HG02885 (cell line): ENCODE measurements at regions not wholly inside any gene's neighbourhood (a gene's known extent, or its start where the extent isn't known, plus 50 kb on each side); places are given as distances from the start of the nearest gene placed in this dataset.

ENCODE experiments used
- ATAC-seq: cut with Tn5 transposase; IDR thresholded peaks from one replicate; pipeline ENCODE4 v1.9.1; 2021; ENCODE audit warnings: mild to moderate bottlenecking; ENCODE audit not compliant: unreplicated experiment, poor library complexity

DNA sequence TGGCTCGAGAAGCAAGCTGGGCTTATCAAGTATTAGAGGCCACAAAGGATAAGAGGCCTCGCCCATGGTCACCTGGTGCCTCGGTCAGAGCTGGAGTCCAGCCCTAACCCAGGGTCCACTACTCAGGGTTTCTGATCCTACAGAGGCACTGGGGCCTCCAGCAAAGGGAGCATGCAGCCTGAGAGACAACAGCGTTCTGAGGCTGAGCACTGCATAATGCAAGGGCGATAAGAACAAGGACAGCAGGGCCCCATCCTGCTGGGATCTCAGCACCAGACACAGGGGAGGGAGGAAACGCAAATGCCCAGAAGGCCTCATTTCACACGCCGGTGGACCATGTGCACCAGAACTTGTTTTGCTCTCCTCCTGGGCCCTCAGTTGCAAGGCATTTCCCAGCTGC, 63.0 kb downstream of the C5orf15 start:
- ATAC-seq, result no peak

DNA sequence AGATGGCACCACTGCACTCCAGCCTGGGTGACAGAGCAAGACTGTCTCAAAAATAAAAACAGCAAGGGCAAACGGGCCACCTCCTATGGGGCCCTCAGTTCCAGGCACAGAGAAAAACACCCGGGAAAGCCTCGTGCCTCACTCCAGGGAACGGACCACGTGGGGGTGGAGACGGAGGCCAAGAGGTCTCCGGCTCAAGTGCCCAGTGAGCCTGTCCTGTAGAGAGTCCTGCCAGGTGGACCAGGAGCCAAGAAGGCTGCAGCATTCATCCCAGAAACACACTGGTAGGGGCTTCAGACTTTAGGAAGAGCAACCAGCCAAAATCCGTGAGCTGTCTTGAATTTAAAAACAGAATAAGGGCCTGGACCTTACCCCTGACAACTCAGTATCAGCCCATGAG, 63.8 kb downstream of the C5orf15 start:
- ATAC-seq, result no peak

DNA sequence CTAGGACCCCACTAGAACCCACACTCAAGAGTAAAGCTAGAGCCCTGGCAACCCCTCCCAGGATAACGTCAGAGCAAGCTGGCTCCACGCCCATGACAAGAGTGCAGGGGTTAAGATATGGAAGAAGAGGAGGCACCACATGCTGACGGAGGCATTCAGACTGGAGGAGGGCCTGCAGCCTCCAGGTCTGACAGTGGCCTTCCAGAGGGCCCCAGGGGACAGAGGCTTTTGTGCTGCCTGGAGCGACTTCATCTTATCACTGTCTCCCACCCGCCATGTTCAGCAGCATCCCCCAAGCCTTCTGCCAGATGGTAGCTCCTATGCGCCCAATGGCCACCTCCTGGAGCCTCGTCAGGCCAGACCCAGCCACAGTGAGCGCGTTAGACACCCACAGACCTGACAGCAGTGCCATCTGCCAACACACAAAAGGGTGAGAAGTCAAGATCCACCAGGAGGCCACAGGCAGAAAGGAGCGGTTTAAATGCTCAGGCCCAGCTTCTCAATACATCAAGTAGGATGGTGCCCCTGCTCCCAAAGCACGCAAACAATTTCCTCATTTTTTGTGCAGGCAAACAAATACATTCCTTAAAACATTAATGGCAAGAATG, 65.8 kb downstream of the C5orf15 start:
- no peak for ATAC-seq

DNA sequence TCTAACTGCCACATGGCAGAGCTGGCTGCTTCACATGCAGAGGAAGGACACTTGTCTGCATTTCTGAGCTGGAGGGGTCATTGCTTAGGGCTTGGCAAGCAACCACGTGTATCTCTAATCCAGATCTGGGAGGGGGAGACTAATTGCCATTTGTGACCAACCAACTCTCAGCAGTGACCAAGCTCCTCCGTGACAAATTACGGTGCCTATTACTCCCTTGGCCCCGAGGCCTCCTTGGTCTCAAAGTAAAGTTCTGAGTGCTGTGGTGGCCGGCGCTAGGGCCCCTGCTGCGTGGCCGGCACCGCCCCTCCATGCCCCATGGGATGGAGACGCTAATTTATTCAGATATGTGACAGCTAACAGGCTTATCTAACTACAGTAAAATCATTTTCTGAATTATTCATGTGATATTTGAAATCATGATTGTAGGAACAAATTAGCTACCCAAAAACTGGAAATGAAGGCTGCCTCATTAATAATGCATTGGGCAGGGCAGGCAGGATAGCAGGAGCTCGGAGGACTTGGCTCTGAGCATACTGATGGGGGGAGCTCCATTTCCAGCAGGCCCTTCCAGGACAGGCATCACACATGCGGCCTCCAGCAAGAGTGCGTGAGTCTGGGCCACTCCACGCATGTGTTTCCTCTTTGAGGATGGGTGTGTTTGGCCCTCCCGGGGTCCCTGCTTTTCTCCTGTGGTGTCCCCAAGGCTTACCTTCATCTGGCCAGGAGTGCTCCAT, 67.7 kb downstream of the C5orf15 start:
- no peak for ATAC-seq

DNA sequence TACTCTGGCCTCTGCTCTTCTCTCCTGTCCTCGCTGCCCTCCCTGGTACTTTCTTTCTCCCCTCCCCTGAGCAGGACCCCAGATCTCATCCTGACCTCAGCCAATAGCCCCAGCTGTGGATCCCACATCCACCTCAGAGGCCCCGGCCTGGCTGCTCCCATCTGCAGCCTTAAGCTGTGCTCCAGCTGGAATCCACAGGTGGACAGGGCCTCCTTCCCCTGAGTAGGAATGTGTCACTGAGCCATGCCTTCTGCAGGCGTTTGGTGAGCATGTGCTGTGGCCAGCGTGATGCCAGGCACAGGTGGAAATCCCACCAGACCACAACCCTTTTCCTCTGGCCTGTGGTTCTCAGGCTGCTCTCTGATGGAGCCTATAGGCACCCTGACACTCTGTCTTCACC, 68.9 kb downstream of the C5orf15 start:
- ATAC-seq, result no peak

DNA sequence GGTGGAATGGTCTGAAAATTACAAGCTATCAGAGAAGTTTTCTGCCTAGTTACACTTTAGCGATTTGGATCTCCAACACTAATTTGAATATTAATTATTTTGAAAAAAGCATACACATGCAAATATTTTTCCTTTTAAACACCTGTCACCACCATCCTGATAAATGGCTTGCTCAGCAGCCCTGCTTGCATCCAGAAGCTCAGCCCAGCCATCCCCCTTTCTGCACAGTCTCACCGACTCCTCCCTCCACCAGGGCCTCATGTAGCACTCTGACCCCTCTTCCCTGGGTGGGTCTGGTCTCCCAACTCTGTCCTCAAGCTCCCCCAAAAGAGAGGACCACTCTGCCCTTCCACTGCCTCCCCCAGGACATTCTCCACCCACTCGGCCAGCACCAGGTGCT, 70.0 kb downstream of the C5orf15 start:
- ATAC-seq, result no peak

DNA sequence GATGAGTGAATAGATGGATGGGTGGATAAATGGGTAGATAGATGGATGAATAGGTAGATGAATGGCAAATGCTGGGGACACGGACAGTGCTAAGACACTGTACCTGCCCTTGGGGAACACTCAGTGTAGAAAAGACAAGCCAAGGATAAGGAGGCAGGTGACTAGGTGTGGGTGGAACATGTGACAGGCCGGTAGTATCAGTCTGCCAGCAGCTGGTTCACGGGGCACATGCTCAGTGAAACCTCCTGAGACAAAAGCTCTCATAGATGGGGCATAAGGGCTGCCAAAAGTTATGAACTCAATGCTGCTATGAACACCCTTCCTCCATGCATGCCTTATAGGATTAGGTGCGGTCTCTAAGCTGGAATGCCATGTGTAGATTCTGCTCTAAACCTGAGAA, 71.0 kb downstream of the C5orf15 start:
- ATAC-seq, result no peak

DNA sequence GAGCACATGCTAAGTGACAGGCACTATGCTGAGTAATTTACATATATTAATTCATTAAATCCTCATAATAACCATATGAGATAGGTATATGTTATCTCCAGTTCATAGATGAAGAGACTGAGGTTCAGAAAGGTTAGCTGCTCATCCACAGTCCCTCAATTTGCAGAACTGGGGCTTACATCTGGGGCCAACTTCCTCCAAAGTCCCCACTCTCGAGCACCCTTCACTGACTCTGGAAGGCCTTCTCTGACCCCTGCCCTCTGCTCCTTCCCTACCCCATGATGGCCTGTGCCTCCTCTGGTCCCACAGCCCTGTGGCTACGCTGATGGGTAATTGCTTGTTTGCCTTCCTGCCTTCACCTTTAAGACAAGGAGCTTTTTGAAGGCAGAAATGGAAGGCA, 71.6 kb downstream of the C5orf15 start:
- ATAC-seq, result no peak

DNA sequence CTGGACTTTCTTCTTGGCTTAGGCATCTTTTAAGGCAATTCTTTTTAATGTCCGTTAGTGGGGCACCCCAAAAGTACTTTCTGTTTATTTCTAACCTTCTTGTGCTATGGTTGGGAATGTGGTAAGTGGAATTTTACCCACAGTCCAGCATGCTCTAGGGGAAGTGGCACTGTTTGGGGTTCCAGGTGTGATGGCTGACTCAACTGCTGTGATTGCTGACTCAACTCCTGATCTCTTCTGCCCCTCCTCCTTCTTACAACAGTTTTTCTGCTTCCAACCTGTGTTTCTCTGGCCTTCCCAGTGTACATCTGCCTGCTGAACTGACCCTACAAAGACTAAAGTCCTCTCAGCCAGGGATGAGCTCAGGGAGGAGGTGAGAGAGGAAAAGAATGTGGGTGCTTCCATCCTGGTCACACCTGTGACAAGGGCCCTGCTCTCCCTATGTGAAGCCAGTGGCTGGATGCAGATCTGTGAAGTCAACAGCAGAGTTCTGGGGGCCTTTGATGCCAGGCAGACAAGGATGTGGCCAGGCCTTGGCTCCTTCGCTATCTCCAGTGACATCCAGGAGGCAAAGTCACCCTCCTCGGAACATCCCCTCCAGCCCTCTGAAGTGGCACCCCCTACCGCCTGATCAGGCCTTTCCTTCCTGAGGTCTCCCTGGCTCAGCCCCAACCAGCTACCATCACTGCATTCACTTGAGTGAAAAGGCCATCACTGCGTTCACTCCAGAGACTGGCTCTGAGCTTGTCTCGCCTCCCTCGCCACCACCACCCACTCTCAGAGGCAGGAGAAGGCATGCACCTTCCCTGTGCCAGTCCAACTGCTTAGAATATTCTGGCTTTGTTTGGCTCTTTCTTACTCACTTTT, 72.2 kb downstream of the C5orf15 start:
- ATAC-seq, result no peak

DNA sequence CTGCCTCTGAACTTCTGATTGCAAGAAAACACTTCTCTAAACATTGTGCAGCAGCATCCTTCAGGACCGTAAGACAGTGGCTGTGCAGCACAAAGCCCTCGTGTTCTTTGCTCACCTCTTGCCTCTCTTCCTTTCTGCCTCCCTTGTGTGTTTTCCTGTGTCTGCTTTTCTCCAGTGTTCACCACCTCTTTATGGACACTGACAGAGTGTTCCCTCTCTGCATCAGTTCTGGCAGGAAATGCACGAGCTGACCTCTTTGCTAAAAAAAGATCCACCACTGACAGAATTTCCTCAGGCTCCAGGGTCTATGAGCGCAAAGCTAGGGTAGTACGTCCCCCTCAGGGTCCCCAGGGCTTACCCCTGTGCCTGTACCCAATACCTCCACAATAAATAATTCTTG, 74.3 kb downstream of the C5orf15 start:
- no peak for ATAC-seq

DNA sequence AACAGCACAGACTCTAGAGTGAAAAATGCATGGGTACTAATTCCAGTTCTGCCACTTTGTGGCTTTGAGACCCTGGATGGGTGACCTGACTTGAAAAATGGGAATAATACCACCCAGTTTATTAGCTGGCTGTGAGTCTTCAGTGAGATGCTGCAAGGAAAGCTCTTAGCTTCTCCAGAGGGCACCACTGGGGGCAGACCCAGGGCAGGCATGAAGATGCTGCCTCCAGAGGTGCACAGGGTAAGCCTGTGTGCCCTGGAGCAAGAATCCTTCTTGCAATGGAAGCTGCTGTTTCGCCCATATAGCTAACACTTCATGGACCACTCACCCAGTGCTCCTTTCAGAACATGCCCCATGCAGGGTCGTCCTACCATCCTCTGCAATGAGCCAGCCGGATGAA, 75.7 kb downstream of the C5orf15 start:
- ATAC-seq, result no peak

DNA sequence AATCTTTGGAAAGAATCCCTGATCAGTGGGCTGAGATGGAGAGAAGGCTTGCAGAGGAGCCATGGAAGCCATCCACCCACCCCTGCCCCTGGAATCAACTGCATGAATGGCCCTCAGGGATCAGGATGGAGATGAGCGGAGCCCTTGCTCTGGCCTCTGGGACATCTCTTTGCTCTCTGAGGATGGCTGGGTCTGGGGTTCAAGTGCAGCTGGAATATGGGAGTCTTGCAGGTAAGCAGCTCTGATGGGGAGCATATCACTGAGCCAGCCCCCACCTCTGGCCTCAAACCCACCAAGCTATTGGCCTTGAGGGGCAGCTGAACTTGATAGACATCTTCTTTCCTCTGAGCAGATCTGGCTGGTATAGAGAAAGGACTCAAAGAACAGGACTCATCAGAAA, 76.1 kb downstream of the C5orf15 start:
- no peak for ATAC-seq

DNA sequence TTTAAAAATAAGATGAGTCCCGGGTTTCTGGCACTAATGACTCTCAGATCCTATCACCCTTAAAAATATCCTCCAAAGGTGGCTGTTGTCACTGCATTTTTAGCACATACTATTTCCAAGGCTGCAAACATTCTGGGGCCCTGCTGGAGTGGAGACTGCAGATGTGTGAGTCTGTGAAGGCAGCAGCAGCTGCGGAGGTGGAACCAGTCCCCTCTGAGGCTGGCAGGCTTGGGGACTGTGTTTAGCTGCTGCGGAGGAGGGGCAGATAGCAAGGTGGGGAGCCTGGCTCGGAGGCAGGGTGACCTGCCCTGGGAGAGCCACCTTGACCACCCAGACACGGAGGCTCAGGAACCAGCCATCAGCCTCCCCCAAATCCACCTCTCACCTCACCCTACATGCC, 77.0 kb downstream of the C5orf15 start:
- ATAC-seq, result no peak

DNA sequence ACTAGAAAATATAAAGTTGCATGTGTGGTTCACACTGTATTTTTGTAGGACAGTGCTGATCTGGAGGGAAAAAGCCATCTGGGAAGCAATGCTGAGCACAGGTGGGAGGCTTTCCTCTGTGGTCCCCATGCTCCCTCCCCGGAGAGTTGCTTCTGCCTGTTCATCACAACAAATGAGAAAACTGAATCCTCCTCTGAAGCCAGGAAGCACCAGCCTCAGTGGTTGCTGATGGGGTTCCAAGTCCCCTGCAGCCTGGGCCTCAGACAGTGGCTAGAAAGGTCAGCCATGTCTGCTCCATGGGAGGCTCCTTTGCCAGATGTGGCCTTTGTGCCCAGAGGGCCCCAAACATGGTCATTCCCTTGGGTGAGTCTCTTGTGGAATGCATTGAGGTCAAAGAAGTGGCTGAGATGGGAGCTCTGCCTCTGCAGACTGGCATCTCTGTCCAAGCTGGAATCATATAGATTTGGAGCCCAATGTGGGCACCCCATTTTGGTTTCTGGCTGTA, 77.6 kb downstream of the C5orf15 start:
- no peak for ATAC-seq

DNA sequence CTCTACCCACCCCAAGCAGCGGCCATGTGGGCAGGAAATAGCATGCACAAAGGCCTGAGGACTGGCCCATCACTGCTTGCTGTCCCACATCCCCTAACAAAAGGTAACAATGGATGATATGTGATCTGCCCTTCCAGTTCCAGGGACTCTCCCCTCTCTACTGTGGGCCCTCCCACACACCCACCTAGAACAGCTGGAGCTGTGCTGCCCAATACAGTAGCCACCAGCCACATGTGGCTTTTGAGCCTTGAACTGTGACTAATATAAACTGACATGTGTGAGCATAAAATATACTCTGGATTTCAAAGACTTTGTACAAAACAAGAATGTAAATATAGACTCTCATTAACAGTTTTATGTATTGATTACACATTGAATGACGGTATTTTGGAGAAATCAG, 78.1 kb downstream of the C5orf15 start:
- ATAC-seq, result no peak

DNA sequence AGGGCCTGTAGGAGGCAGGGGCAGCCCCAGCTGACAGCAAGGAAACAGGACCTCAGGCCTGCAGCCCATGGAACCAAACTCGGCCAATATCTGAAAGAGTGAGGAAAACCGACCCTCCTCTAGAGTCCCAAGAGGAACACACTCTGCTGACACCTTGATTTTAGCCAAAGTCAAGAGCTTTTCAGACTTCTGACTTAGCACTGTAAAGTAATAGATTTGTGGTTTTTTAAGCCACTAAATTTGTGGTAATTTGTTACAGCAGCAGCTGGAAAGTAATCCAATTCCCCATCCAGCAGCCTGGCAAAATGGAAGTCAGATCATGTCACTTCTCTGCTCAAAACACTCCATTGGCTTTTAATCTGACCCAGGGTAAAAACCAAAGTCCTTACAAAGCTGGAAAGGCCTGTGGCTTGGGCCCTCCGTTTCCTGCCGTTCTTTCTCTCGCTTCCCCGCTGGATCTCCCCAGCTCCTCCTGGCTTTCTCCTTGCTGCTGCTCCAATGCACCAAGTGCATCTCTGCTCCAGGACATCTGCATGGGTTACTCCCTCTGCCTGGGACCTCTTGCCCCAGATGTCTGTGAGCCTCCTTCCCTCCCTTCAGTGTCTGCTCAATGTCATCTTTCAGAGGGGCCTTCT, 79.0 kb downstream of the C5orf15 start:
- ATAC-seq, result no peak

DNA sequence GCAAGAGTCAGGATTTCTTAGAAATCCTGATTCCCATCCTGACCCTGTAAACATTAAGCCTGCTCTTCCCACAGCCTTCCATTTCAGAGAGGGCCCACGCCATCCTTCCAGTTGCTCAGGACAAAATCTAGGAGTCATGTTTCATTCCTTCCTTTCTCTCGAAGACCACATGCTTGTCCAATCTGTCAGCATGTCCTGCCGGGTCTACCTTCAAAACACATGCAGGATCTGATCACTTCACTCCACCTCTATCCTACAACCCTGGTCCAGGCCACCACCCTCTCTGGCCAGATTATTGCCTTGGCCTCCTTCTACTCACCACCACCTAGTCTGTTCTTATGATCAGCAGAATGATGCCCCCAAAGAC, 79.8 kb downstream of the C5orf15 start:
- ATAC-seq, result no peak

DNA sequence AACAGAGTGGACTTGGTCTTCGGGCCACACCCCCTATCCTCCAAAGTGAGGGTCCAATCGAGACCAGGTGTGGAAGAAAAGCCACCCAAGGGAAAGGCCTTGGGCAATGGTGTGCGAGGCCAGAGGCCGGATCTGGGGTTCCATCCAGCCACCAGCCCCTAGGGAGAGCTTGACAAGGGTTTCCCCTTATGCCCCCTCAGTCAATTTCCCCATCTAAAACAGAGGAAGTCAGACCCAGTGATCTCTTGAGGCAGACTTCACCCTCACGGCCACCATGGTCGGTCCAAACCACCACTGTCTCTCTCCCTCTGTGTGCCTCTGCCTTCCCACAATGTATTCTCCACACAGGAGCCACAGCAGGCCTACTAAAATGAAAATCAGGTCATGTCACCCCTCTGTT, 82.9 kb downstream of the C5orf15 start:
- ATAC-seq, result no peak

DNA sequence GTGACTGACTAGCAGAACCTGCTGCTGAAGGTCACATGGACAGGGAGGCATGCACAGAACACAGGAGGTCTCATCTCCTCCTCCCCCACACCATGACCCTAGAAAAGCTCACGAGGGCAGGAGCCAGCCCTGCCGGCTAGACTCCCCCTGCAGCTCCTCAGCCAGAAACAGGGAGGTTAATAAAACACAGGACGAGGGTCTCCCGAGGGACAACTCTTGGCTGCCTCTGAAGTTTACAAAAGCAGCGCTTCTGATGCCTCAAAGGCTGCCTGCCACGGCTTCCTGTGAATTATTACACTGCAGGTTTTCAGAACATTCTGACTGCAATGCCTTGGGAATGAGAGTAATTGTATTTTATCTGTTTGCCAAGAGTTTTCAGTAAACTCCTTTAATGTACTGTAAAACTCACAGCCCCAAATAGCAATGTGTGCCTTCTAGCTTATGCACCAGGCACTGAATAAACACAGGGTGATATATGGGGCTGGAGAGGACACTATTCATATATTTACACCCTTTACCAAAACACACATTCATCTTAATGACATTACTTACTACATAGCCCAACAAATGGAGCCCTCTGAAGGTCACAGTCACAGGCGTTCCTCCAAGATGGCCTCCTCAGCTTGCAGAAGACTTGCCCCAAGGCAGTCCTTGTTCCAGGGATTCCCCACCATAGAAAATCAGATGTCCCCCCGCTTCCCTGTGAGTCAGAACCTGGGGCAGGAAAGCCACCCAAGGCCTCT, 83.7 kb downstream of the C5orf15 start:
- no peak for ATAC-seq

DNA sequence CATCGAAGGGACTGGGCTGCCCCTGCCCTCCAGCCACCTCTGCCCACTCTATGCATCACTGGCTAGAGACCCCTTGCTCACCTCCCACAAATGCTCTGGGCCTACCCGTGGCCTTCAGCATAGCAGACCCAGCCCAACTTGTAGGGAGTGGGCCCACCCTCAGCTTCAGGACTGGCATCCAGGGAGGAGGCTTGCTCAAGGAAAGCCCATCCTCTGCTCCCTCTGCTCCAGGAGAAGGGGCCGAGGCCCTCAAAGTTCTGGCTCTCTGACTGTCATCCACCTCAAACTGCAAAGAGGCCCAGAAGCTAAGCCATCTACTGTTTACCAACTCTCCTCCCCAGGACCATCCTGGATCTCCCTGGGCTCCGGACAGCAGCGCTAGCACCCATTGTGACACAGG, 84.5 kb downstream of the C5orf15 start:
- no peak for ATAC-seq
